Liver (tissue), 8 donors: ENCODE measurements at regions not wholly inside any gene's neighbourhood (a gene's known extent, or its start where the extent isn't known, plus 50 kb on each side); places are given as distances from the start of the nearest gene placed in this dataset.

Experiments
- DNase-seq: peaks from one replicate; pipeline ENCODE4 v3.0.0-alpha.2; 2017; ENCODE audit warnings: low spot score
- H3K27ac ChIP-seq, 2 donors: one replicate each; pipeline ENCODE4 v1.7.0; 2013; ENCODE audit warnings: inconsistent platforms in 2 of 2, low read length in 2 of 2, control low read depth in 1 of 2, low read depth in 1 of 2, mild to moderate bottlenecking in 1 of 2
- H3K27me3 ChIP-seq, 4 donors: one replicate each; pipeline versions ENCODE4 v1.6.1 to v1.7.0; 2013; ENCODE audit warnings: low read length in 3 of 4, inconsistent platforms in 1 of 4, mild to moderate bottlenecking in 1 of 4, moderate library complexity in 1 of 4; ENCODE audit not compliant: control insufficient read depth in 4 of 4, insufficient read depth in 4 of 4
- H3K36me3 ChIP-seq, 4 donors: one replicate each; pipeline versions ENCODE4 v1.6.1 to v1.7.0; 2013; ENCODE audit warnings: low read length in 3 of 4, mild to moderate bottlenecking in 3 of 4, low read depth in 1 of 4, moderate library complexity in 1 of 4; ENCODE audit not compliant: control insufficient read depth in 4 of 4, insufficient read depth in 3 of 4
- H3K4me1 ChIP-seq, 4 donors: one replicate each; pipeline versions ENCODE4 v1.6.1 to v1.7.0; 2013; ENCODE audit warnings: low read length in 3 of 4, mild to moderate bottlenecking in 3 of 4, moderate library complexity in 1 of 4; ENCODE audit not compliant: control insufficient read depth in 4 of 4, insufficient read depth in 4 of 4
- H3K4me3 ChIP-seq, 3 donors: one replicate each; pipeline versions ENCODE4 v1.6.1 to v1.7.0; 2013; ENCODE audit warnings: low read length in 3 of 3, control low read depth in 1 of 3, low read depth in 1 of 3, mild to moderate bottlenecking in 1 of 3
- H3K9ac ChIP-seq, 2 donors: one replicate each; pipeline ENCODE4 v1.7.0; 2013; ENCODE audit warnings: low read length in 2 of 2, mild to moderate bottlenecking in 2 of 2, moderate library complexity in 2 of 2, control low read depth in 1 of 2, low read depth in 1 of 2
- H3K9me3 ChIP-seq, 4 donors: one replicate each; pipeline versions ENCODE4 v1.6.1 to v1.7.0; 2013; ENCODE audit warnings: low read length in 3 of 4; ENCODE audit not compliant: control insufficient read depth in 4 of 4
- EGR1 ChIP-seq, 2 donors: IDR thresholded peaks; 2 replicates each; pipeline ENCODE4 v1.6.1; 2016 to 2018; ENCODE audit warnings: antibody characterized with exemption in 2 of 2, low read depth in 2 of 2
- FOXA1 ChIP-seq: IDR thresholded peaks from 2 replicates; pipeline ENCODE4 v1.6.1; 2016; ENCODE audit warnings: antibody characterized with exemption
- FOXA2 ChIP-seq: IDR thresholded peaks from 2 replicates; pipeline ENCODE4 v1.6.1; 2016; ENCODE audit warnings: antibody characterized with exemption
- GABPA ChIP-seq, 2 donors: IDR thresholded peaks in 1 of 2; conservative IDR thresholded peaks in 1 of 2; 2 replicates each; pipeline ENCODE4 v1.6.1; 2016; ENCODE audit warnings: antibody characterized with exemption in 2 of 2, mild to moderate bottlenecking in 1 of 2, moderate library complexity in 1 of 2
- HNF4A ChIP-seq, 2 donors: conservative IDR thresholded peaks; 2 replicates each; pipeline ENCODE4 v1.6.1; 2016; ENCODE audit warnings: antibody characterized with exemption in 2 of 2, mild to moderate bottlenecking in 2 of 2
- HNF4G ChIP-seq: IDR thresholded peaks from 2 replicates; pipeline ENCODE4 v1.6.1; 2016; ENCODE audit warnings: antibody characterized with exemption
- NR2F2 ChIP-seq: IDR thresholded peaks from 2 replicates; pipeline ENCODE4 v1.6.1; 2016; ENCODE audit warnings: antibody characterized with exemption
- RXRA ChIP-seq, 2 donors: IDR thresholded peaks; 2 replicates each; pipeline ENCODE4 v1.6.1; 2017 to 2018; ENCODE audit warnings: antibody characterized with exemption in 2 of 2, mild to moderate bottlenecking in 1 of 2
- SP1 ChIP-seq: IDR thresholded peaks from 2 replicates; pipeline ENCODE4 v1.6.1; 2018; ENCODE audit warnings: antibody characterized with exemption, mild to moderate bottlenecking
- TAF1 ChIP-seq: conservative IDR thresholded peaks from 2 replicates; pipeline ENCODE4 v1.6.1; 2016; ENCODE audit warnings: antibody characterized with exemption, mild to moderate bottlenecking
- ZBTB33 ChIP-seq: IDR thresholded peaks from 2 replicates; pipeline ENCODE4 v1.6.1; 2016; ENCODE audit warnings: antibody characterized with exemption
- WGBS: extraction: QIAGEN DNeasy Blood & Tissue Kit; methylation state at CpG from one replicate; pipeline ENCODE4 v1.1.7; 2013; 5-methylcytosine and 5-hydroxymethylcytosine counted together
- TF ChIP-seq, protein P1 (sequence below): IDR thresholded peaks from 2 replicates; pipeline ENCODE4 v1.6.1; 2016; ENCODE audit warnings: antibody characterized with exemption, mild to moderate bottlenecking
- TF ChIP-seq, protein P2 (sequence below): fragments of 150-350 bp; IDR thresholded peaks from 2 replicates; pipeline ENCODE4 v1.5.1; 2017; ENCODE audit warnings: improper control_type of control experiment, low read depth, low read length; ENCODE audit not compliant: missing input control
- TF ChIP-seq, protein P3 (sequence below): IDR thresholded peaks from 2 replicates; pipeline ENCODE4 v1.6.1; 2016; ENCODE audit warnings: antibody characterized with exemption
- donor health status: healthy.
- donor health status: healthy.
- donor health status: healthy.
- donor health status: healthy.
- donor health status: healthy.

- no peak for TF ChIP-seq FOXA1
- TF ChIP-seq, protein P1, sequence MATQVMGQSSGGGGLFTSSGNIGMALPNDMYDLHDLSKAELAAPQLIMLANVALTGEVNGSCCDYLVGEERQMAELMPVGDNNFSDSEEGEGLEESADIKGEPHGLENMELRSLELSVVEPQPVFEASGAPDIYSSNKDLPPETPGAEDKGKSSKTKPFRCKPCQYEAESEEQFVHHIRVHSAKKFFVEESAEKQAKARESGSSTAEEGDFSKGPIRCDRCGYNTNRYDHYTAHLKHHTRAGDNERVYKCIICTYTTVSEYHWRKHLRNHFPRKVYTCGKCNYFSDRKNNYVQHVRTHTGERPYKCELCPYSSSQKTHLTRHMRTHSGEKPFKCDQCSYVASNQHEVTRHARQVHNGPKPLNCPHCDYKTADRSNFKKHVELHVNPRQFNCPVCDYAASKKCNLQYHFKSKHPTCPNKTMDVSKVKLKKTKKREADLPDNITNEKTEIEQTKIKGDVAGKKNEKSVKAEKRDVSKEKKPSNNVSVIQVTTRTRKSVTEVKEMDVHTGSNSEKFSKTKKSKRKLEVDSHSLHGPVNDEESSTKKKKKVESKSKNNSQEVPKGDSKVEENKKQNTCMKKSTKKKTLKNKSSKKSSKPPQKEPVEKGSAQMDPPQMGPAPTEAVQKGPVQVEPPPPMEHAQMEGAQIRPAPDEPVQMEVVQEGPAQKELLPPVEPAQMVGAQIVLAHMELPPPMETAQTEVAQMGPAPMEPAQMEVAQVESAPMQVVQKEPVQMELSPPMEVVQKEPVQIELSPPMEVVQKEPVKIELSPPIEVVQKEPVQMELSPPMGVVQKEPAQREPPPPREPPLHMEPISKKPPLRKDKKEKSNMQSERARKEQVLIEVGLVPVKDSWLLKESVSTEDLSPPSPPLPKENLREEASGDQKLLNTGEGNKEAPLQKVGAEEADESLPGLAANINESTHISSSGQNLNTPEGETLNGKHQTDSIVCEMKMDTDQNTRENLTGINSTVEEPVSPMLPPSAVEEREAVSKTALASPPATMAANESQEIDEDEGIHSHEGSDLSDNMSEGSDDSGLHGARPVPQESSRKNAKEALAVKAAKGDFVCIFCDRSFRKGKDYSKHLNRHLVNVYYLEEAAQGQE = no peak
- TF ChIP-seq EGR1 (IDR thresholded peaks at IDR 0.05; ENCODE audit: low read depth in 2 of 2) = no peak
- no peak for TF ChIP-seq HNF4A (conservative IDR thresholded peaks at IDR 0.05)
- no peak for TF ChIP-seq TAF1
- no peak for TF ChIP-seq ZBTB33
- no peak for TF ChIP-seq RXRA (IDR thresholded peaks at IDR 0.05)
- TF ChIP-seq GABPA (IDR thresholded peaks at IDR 0.05 in 1 of 2, conservative IDR thresholded peaks at IDR 0.05 in 1 of 2) = no peak
- TF ChIP-seq FOXA2 = no peak
- H3K4me3 ChIP-seq = no peak overlapping the region
- no peaks in the 10 kb centered on the region for H3K9me3 ChIP-seq
- peaks cover 0 to 3% (median 0%) of the 10 kb centered on the region in 4 donors for H3K4me1 ChIP-seq
- 74% methylated on average over 3 of the region's 3 CpGs for WGBS
- no peaks in the 10 kb centered on the region for H3K36me3 ChIP-seq
- H3K27me3 ChIP-seq = no peaks in the 10 kb centered on the region
- DNase-seq = no peak
- no peak overlapping the region for H3K9ac ChIP-seq
- no peak overlapping the region for H3K27ac ChIP-seq
These were observed 375.3 kb downstream of the PIK3C3 start for GRCh38 chr18:42330296-42330695.

GRCh38 chr18:42333558-42333957 is 378.5 kb downstream of the PIK3C3 start:
- no peak for DNase-seq
- Histone ChIP-seq H3K27me3 (no peaks in the 10 kb centered on the region), H3K9ac (no peak overlapping the region), H3K9me3 (no peaks in the 10 kb centered on the region), H3K4me1 (peaks cover 6 to 18% (median 14%) of the 10 kb centered on the region in 4 donors), H3K36me3 (no peaks in the 10 kb centered on the region), H3K4me3 (no peak overlapping the region), H3K27ac (no peak overlapping the region)
- TF ChIP-seq, protein P2, sequence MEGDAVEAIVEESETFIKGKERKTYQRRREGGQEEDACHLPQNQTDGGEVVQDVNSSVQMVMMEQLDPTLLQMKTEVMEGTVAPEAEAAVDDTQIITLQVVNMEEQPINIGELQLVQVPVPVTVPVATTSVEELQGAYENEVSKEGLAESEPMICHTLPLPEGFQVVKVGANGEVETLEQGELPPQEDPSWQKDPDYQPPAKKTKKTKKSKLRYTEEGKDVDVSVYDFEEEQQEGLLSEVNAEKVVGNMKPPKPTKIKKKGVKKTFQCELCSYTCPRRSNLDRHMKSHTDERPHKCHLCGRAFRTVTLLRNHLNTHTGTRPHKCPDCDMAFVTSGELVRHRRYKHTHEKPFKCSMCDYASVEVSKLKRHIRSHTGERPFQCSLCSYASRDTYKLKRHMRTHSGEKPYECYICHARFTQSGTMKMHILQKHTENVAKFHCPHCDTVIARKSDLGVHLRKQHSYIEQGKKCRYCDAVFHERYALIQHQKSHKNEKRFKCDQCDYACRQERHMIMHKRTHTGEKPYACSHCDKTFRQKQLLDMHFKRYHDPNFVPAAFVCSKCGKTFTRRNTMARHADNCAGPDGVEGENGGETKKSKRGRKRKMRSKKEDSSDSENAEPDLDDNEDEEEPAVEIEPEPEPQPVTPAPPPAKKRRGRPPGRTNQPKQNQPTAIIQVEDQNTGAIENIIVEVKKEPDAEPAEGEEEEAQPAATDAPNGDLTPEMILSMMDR = no peak
- TF ChIP-seq HNF4G (no peak), RXRA (IDR thresholded peaks at IDR 0.05) (no peak), FOXA1 (no peak), NR2F2 (no peak), SP1 (no peak), HNF4A (conservative IDR thresholded peaks at IDR 0.05) (no peak), ZBTB33 (no peak)
- TF ChIP-seq, protein P1 = no peak
- TF ChIP-seq, protein P3, sequence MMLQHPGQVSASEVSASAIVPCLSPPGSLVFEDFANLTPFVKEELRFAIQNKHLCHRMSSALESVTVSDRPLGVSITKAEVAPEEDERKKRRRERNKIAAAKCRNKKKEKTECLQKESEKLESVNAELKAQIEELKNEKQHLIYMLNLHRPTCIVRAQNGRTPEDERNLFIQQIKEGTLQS = no peak
- WGBS = 82% methylated on average over 3 of the region's 3 CpGs
